ENCODE measurements at regions not wholly inside any gene's neighbourhood (a gene's known extent, or its start where the extent isn't known, plus 50 kb on each side); places are given as distances from the start of the nearest gene placed in this dataset.
"Not testable (repeated sequence)": the region's sequence is repeated elsewhere in the genome, so short reads cannot be mapped to it uniquely, and the experiment has no call there.

- no peak overlapping the region for H3K4me3 ChIP-seq
- no peaks in the 10 kb centered on the region for H4K20me1 ChIP-seq (ENCODE audit: insufficient read depth, poor library complexity, severe bottlenecking)
- H3K27me3 ChIP-seq = no peaks in the 10 kb centered on the region
- no peaks in the 10 kb centered on the region for H3K9me2 ChIP-seq (replicated peaks; ENCODE audit: insufficient read depth)
- H3K9me3 ChIP-seq (ENCODE audit: low read depth) = no peaks in the 10 kb centered on the region
- no peak overlapping the region for H3K27ac ChIP-seq
- H3K79me2 ChIP-seq = no peaks in the 10 kb centered on the region
- H3K36me3 ChIP-seq (replicated peaks; ENCODE audit: insufficient read depth, low read depth) = no peaks in the 10 kb centered on the region
- no peak overlapping the region for H2AFZ ChIP-seq
- 84% methylated on average over 1 of the region's 1 CpG for WGBS (ENCODE audit: low lambda C conversion rate, missing lambda C conversion rate)
- H3K4me2 ChIP-seq = no peak overlapping the region
- no peak for DNase-seq (ENCODE audit: low spot score)
- TF ChIP-seq CTCF (IDR thresholded peaks at IDR 0.05; ENCODE audit: poor library complexity) (no peak), EZH2 (IDR thresholded peaks at IDR 0.05; ENCODE audit: borderline replicate concordance) (no peak)
- H3K4me1 ChIP-seq (ENCODE audit: insufficient read depth) = no peaks in the 10 kb centered on the region
Measured at GRCh38 chr11:92035488-92035887, 189.1 kb upstream of the FAT3 start.

GRCh38 chr11:92027136-92027535, 197.5 kb upstream of the FAT3 start:
- not testable (repeated sequence) for H3K36me3 ChIP-seq (replicated peaks; ENCODE audit: insufficient read depth, low read depth); DNase-seq (ENCODE audit: low spot score); H4K20me1 ChIP-seq (ENCODE audit: insufficient read depth, poor library complexity, severe bottlenecking); H3K79me2 ChIP-seq; H2AFZ ChIP-seq; H3K9me3 ChIP-seq (ENCODE audit: low read depth); H3K4me1 ChIP-seq (ENCODE audit: insufficient read depth); H3K4me3 ChIP-seq; H3K27ac ChIP-seq; H3K9me2 ChIP-seq (replicated peaks; ENCODE audit: insufficient read depth); H3K27me3 ChIP-seq; H3K4me2 ChIP-seq
- WGBS (ENCODE audit: low lambda C conversion rate, missing lambda C conversion rate) = 77% methylated on average over 16 of the region's 16 CpGs

GRCh38 chr11:92026664-92027063, 198.0 kb upstream of the FAT3 start:
- H3K27me3 ChIP-seq = no peaks in the 10 kb centered on the region
- H3K4me2 ChIP-seq = no peak overlapping the region
- TF ChIP-seq EZH2 (IDR thresholded peaks at IDR 0.05; ENCODE audit: borderline replicate concordance) = no peak
- TF ChIP-seq EZH2phosphoT487 (IDR thresholded peaks at IDR 0.05; ENCODE audit: low read depth, severe bottlenecking, unreplicated experiment) = no peak
- TF ChIP-seq CTCF (IDR thresholded peaks at IDR 0.05; ENCODE audit: poor library complexity) = no peak
- H3K9me3 ChIP-seq (ENCODE audit: low read depth) = no peaks in the 10 kb centered on the region
- H2AFZ ChIP-seq = no peak overlapping the region
- no peak for DNase-seq (ENCODE audit: low spot score)
- no peak overlapping the region for H3K27ac ChIP-seq
- no peaks in the 10 kb centered on the region for H3K79me2 ChIP-seq
- H3K9me2 ChIP-seq (replicated peaks; ENCODE audit: insufficient read depth) = no peaks in the 10 kb centered on the region
- no peaks in the 10 kb centered on the region for H3K4me1 ChIP-seq (ENCODE audit: insufficient read depth)
- H3K36me3 ChIP-seq (replicated peaks; ENCODE audit: insufficient read depth, low read depth) = no peaks in the 10 kb centered on the region
- no peak overlapping the region for H3K4me3 ChIP-seq
- 84% methylated on average over 7 of the region's 7 CpGs for WGBS (ENCODE audit: low lambda C conversion rate, missing lambda C conversion rate)
- H4K20me1 ChIP-seq (ENCODE audit: insufficient read depth, poor library complexity, severe bottlenecking) = no peaks in the 10 kb centered on the region

GRCh38 chr11:92024788-92025187, 199.8 kb upstream of the FAT3 start:
- H2AFZ ChIP-seq = no peak overlapping the region
- DNase-seq (ENCODE audit: low spot score) = no peak
- no peak overlapping the region for H3K27ac ChIP-seq
- H4K20me1 ChIP-seq (ENCODE audit: insufficient read depth, poor library complexity, severe bottlenecking) = no peaks in the 10 kb centered on the region
- no peaks in the 10 kb centered on the region for H3K36me3 ChIP-seq (replicated peaks; ENCODE audit: insufficient read depth, low read depth)
- no peak overlapping the region for H3K4me2 ChIP-seq
- no peaks in the 10 kb centered on the region for H3K9me3 ChIP-seq (ENCODE audit: low read depth)
- TF ChIP-seq EZH2phosphoT487 (IDR thresholded peaks at IDR 0.05; ENCODE audit: low read depth, severe bottlenecking, unreplicated experiment) (no peak), EZH2 (IDR thresholded peaks at IDR 0.05; ENCODE audit: borderline replicate concordance) (no peak), CTCF (IDR thresholded peaks at IDR 0.05; ENCODE audit: poor library complexity) (no peak)
- H3K27me3 ChIP-seq = no peaks in the 10 kb centered on the region
- no peaks in the 10 kb centered on the region for H3K9me2 ChIP-seq (replicated peaks; ENCODE audit: insufficient read depth)
- H3K79me2 ChIP-seq = no peaks in the 10 kb centered on the region
- 93% methylated on average over 2 of the region's 2 CpGs for WGBS (ENCODE audit: low lambda C conversion rate, missing lambda C conversion rate)
- no peak overlapping the region for H3K4me3 ChIP-seq
- H3K4me1 ChIP-seq (ENCODE audit: insufficient read depth) = no peaks in the 10 kb centered on the region

All from hepatocyte (in vitro differentiated cells).